H1 (cell line): ENCODE measurements at regions not wholly inside any gene's neighbourhood (a gene's known extent, or its start where the extent isn't known, plus 50 kb on each side); places are given as distances from the start of the nearest gene placed in this dataset.

ENCODE experiments used
- CBX8 ChIP-seq: fragments of 300-800, 300-1000 bp; sonication (generic); IDR thresholded peaks from 2 replicates; pipeline ENCODE4 v1.7.1; 2016; ENCODE audit warnings: low read depth, low read length, borderline replicate concordance
- KDM5A ChIP-seq: fragments of 200-600 bp; IDR thresholded peaks from 2 replicates; pipeline ENCODE4 v1.7.1; 2012; ENCODE audit warnings: mild to moderate bottlenecking, low read length, inconsistent platforms, mixed read lengths
- TF ChIP-seq, protein P1 (sequence below): IDR thresholded peaks from 2 replicates; pipeline ENCODE4 v1.6.1; 2011; ENCODE audit warnings: low read depth, mild to moderate bottlenecking, low read length; ENCODE audit not compliant: insufficient read depth

DNA sequence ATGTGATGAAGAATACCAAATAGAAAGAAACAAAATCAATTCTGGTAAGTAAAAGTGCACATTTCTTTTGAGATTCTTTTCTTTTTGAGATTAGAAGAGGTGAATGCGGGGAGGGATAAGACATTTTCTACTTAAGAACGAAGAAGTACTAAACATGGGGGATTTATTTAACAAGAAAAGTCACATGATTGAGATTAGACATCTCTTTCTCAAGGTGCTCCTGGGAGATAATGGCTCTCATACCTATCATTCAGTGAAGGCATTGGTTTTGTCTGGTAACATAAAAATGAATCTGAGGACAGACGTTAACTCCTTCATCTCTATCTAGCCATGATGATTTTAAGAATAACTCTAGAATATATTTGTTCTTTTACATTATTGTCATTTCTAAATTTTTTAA is 147.9 kb upstream of the SAMSN1 start (continued):
- TF ChIP-seq, protein P1, sequence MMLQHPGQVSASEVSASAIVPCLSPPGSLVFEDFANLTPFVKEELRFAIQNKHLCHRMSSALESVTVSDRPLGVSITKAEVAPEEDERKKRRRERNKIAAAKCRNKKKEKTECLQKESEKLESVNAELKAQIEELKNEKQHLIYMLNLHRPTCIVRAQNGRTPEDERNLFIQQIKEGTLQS = no peak
- no peak for TF ChIP-seq KDM5A
- TF ChIP-seq CBX8 = no peak
